ENCODE measurements at regions not wholly inside any gene's neighbourhood (a gene's known extent, or its start where the extent isn't known, plus 50 kb on each side); places are given as distances from the start of the nearest gene placed in this dataset.

- TF ChIP-seq POLR2A (IDR thresholded peaks at IDR 0.05): no peak
- TF ChIP-seq, protein P1, sequence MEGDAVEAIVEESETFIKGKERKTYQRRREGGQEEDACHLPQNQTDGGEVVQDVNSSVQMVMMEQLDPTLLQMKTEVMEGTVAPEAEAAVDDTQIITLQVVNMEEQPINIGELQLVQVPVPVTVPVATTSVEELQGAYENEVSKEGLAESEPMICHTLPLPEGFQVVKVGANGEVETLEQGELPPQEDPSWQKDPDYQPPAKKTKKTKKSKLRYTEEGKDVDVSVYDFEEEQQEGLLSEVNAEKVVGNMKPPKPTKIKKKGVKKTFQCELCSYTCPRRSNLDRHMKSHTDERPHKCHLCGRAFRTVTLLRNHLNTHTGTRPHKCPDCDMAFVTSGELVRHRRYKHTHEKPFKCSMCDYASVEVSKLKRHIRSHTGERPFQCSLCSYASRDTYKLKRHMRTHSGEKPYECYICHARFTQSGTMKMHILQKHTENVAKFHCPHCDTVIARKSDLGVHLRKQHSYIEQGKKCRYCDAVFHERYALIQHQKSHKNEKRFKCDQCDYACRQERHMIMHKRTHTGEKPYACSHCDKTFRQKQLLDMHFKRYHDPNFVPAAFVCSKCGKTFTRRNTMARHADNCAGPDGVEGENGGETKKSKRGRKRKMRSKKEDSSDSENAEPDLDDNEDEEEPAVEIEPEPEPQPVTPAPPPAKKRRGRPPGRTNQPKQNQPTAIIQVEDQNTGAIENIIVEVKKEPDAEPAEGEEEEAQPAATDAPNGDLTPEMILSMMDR (IDR thresholded peaks at IDR 0.05): no peak
Observed at GRCh38 chr5:82593481-82593880, 315.3 kb upstream of the RPS23 start.

Measured in body of pancreas (tissue), 4 donors.